ENCODE measurements at regions not wholly inside any gene's neighbourhood (a gene's known extent, or its start where the extent isn't known, plus 50 kb on each side); places are given as distances from the start of the nearest gene placed in this dataset.

DNA sequence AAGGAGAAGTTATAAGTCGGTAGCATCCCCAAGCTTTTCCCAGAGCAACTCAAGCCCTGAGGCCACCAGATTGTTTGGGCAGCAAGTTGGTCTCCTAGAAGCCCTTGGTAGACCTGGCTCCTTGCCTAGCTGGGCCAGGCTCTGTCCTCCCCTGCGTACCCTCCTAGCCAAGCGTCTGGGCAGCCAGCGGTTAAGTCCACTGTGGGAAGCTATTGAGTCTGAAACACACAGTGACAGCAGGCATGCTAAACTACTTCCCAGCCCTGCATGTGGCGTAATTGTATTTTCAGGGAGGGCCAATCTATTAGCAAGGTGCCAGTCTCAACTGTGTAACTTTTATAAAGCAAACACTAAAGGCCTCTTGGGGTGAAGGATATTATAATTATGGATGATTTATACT lies 419.1 kb upstream of the RBFOX1 start:
- 74 to 90% methylated on average over 5 of the region's 5 CpGs for WGBS, 2 donors
- H3K9ac ChIP-seq (ENCODE audit: insufficient read depth in 1 of 2, low read length in 2 of 2) = no peak overlapping the region
- no peak for DNase-seq
- H3K27me3 ChIP-seq (ENCODE audit: control insufficient read depth in 3 of 3, insufficient read depth in 3 of 3, low read length in 2 of 3) = no peaks in the 10 kb centered on the region
- TF ChIP-seq, protein P1, sequence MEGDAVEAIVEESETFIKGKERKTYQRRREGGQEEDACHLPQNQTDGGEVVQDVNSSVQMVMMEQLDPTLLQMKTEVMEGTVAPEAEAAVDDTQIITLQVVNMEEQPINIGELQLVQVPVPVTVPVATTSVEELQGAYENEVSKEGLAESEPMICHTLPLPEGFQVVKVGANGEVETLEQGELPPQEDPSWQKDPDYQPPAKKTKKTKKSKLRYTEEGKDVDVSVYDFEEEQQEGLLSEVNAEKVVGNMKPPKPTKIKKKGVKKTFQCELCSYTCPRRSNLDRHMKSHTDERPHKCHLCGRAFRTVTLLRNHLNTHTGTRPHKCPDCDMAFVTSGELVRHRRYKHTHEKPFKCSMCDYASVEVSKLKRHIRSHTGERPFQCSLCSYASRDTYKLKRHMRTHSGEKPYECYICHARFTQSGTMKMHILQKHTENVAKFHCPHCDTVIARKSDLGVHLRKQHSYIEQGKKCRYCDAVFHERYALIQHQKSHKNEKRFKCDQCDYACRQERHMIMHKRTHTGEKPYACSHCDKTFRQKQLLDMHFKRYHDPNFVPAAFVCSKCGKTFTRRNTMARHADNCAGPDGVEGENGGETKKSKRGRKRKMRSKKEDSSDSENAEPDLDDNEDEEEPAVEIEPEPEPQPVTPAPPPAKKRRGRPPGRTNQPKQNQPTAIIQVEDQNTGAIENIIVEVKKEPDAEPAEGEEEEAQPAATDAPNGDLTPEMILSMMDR (IDR thresholded peaks at IDR 0.05; ENCODE audit: control extremely low read depth, extremely low read depth) = no peak
- peaks cover 0 to 1% (median 0%) of the 10 kb centered on the region in 5 donors for H3K4me1 ChIP-seq (ENCODE audit: control insufficient read depth in 5 of 5, insufficient read depth in 5 of 5, low read length in 5 of 5)
- no peak for ATAC-seq (ENCODE audit: insufficient read depth, low FRiP score)
- no peak overlapping the region for H3K27ac ChIP-seq (ENCODE audit: low read depth in 1 of 2, low read length in 1 of 2)
- no peaks in the 10 kb centered on the region for H3K36me3 ChIP-seq (ENCODE audit: control insufficient read depth in 4 of 4, insufficient read depth in 4 of 4, low read length in 4 of 4)
- no peak overlapping the region for H3K4me3 ChIP-seq
- peaks cover 0 to 2% (median 0%) of the 10 kb centered on the region in 4 donors for H3K9me3 ChIP-seq (ENCODE audit: control insufficient read depth in 4 of 4, insufficient read depth in 3 of 4, low read length in 3 of 4)

DNA sequence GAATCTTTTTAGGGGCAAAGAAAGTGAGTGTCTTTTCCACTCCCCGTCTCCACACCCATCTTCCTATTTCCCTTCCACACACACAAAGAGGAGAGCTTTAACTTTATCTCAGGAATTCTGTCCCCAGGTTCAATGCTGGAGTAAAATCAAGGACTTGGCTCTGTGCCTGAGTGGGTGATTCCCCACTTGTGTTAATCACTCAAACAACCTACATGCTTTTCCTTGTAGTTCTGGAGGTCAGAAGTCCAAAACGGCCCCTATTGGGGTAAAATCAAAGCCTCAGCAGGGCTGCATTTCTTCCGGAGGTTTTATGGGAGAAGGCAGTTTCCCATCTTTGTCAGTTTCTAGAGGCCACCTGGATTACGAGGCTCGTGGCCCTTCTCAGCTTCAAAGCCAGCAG lies 422.3 kb upstream of the RBFOX1 start:
- no peak overlapping the region for H3K9ac ChIP-seq (ENCODE audit: insufficient read depth in 1 of 2, low read length in 2 of 2)
- no peak for ATAC-seq (ENCODE audit: insufficient read depth, low FRiP score)
- no peak overlapping the region for H3K27ac ChIP-seq (ENCODE audit: low read depth in 1 of 2, low read length in 1 of 2)
- 50 to 61% methylated on average over 5 of the region's 5 CpGs for WGBS, 2 donors
- peaks cover 0 to 2% (median 0%) of the 10 kb centered on the region in 4 donors for H3K9me3 ChIP-seq (ENCODE audit: control insufficient read depth in 4 of 4, insufficient read depth in 3 of 4, low read length in 3 of 4)
- H3K4me3 ChIP-seq = no peak overlapping the region
- no peaks in the 10 kb centered on the region for H3K36me3 ChIP-seq (ENCODE audit: control insufficient read depth in 4 of 4, insufficient read depth in 4 of 4, low read length in 4 of 4)
- DNase-seq = peak in 1 of 3 donors; percentile 3
- peaks cover 0 to 1% (median 0%) of the 10 kb centered on the region in 5 donors for H3K4me1 ChIP-seq (ENCODE audit: control insufficient read depth in 5 of 5, insufficient read depth in 5 of 5, low read length in 5 of 5)
- no peaks in the 10 kb centered on the region for H3K27me3 ChIP-seq (ENCODE audit: control insufficient read depth in 3 of 3, insufficient read depth in 3 of 3, low read length in 2 of 3)
- TF ChIP-seq, protein P1 (IDR thresholded peaks at IDR 0.05; ENCODE audit: control extremely low read depth, extremely low read depth) = no peak

DNA sequence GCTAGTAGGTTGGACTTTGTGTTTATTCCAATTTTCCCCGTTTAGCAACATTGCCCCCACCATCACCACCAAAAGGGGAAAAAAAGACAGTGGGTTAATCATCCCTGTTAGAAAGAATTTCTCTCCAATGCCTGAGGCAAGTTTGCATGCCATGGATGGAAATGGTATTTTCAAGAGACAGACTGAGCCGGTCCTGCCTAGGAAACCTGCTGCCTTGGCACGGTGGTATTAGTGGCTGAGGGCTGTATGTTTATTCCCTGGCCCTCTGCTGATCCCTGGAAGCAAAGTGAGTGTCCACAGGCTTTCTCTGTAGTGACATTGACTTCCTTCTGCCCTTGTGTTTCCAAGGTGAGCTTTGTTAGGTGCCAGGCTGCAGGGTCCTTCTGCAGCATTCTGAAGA lies 427.0 kb upstream of the RBFOX1 start:
- ATAC-seq (ENCODE audit: insufficient read depth, low FRiP score) = no peak
- Histone ChIP-seq H3K36me3 (ENCODE audit: control insufficient read depth in 4 of 4, insufficient read depth in 4 of 4, low read length in 4 of 4) (no peaks in the 10 kb centered on the region), H3K4me3 (no peak overlapping the region), H3K9ac (ENCODE audit: insufficient read depth in 1 of 2, low read length in 2 of 2) (no peak overlapping the region), H3K27me3 (ENCODE audit: control insufficient read depth in 3 of 3, insufficient read depth in 3 of 3, low read length in 2 of 3) (no peaks in the 10 kb centered on the region), H3K4me1 (ENCODE audit: control insufficient read depth in 5 of 5, insufficient read depth in 5 of 5, low read length in 5 of 5) (no peaks in the 10 kb centered on the region), H3K27ac (ENCODE audit: low read depth in 1 of 2, low read length in 1 of 2) (no peak overlapping the region), H3K9me3 (ENCODE audit: control insufficient read depth in 4 of 4, insufficient read depth in 3 of 4, low read length in 3 of 4) (peaks cover 0 to 2% (median 0%) of the 10 kb centered on the region in 4 donors)
- DNase-seq = no peak
- TF ChIP-seq, protein P1 (IDR thresholded peaks at IDR 0.05; ENCODE audit: control extremely low read depth, extremely low read depth) = no peak
- 64 to 83% methylated on average over 3 of the region's 3 CpGs for WGBS, 2 donors

DNA sequence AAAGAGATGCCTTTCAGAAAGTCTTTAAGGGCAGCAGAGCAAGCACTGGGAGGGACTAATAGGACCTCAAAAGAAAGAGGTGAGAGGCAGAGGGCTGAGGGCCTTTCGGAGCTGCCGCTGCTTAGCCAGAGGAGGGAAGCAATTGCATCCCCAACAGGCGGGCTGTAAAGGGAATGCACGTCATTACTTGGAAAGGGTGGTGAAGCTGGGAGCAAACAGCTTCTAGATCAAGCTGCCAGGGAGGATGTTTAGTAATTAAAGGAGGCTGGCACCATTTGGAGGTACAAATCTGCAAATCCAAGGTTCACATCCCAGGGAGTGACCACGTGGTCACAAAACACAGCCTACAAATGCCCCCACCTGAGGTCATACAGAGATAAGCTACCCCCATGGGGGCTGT lies 429.0 kb upstream of the RBFOX1 start:
- TF ChIP-seq, protein P1 (IDR thresholded peaks at IDR 0.05; ENCODE audit: control extremely low read depth, extremely low read depth) = no peak
- no peak for ATAC-seq (ENCODE audit: insufficient read depth, low FRiP score)
- WGBS, 2 donors = 60 to 79% methylated on average over 5 of the region's 5 CpGs

More for the DNA sequence above, 429.0 kb upstream of the RBFOX1 start:
- no peak for DNase-seq
- H3K4me3 ChIP-seq = no peak overlapping the region
- H3K36me3 ChIP-seq (ENCODE audit: control insufficient read depth in 4 of 4, insufficient read depth in 4 of 4, low read length in 4 of 4) = no peaks in the 10 kb centered on the region
- H3K9ac ChIP-seq (ENCODE audit: insufficient read depth in 1 of 2, low read length in 2 of 2) = no peak overlapping the region
- H3K4me1 ChIP-seq (ENCODE audit: control insufficient read depth in 5 of 5, insufficient read depth in 5 of 5, low read length in 5 of 5) = no peaks in the 10 kb centered on the region
- no peaks in the 10 kb centered on the region for H3K27me3 ChIP-seq (ENCODE audit: control insufficient read depth in 3 of 3, insufficient read depth in 3 of 3, low read length in 2 of 3)
- peaks cover 0 to 2% (median 0%) of the 10 kb centered on the region in 4 donors for H3K9me3 ChIP-seq (ENCODE audit: control insufficient read depth in 4 of 4, insufficient read depth in 3 of 4, low read length in 3 of 4)
- H3K27ac ChIP-seq (ENCODE audit: low read depth in 1 of 2, low read length in 1 of 2) = no peak overlapping the region

Data from lung (tissue), 11 donors.